HG02852 (cell line): ENCODE measurements at regions not wholly inside any gene's neighbourhood (a gene's known extent, or its start where the extent isn't known, plus 50 kb on each side); places are given as distances from the start of the nearest gene placed in this dataset.
"Not testable (repeated sequence)": the region's sequence is repeated elsewhere in the genome, so short reads cannot be mapped to it uniquely, and the experiment has no call there.

ENCODE experiments used
- ATAC-seq: cut with Tn5 transposase; IDR thresholded peaks from one replicate; pipeline ENCODE4 v1.9.1; 2021; ENCODE audit warnings: mild to moderate bottlenecking, moderate library complexity; ENCODE audit not compliant: unreplicated experiment

DNA sequence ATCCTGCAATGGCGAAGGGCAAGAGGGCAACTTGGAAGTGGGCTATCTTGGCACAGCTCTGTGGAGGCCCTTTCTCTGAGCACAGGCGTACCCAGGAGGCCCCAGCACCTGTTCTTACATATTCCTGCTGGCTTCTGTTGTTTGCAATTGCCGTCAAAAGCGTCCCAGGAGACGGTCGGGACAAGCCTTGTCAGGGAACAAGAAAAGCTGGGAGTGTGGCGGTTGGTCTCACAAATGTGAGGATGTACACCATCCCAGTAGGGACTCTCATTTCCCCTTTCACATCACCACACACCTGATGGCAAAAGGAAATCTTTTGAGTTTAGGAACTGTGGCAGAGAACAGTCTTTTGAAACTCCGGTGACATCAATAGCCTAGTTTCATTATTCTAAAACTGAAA is 94.7 kb upstream of the EFEMP1 start:
- no peak for ATAC-seq

- ATAC-seq, result no peak
These were observed 97.5 kb upstream of the EFEMP1 start for GRCh38 chr2:56021136-56021474.

DNA sequence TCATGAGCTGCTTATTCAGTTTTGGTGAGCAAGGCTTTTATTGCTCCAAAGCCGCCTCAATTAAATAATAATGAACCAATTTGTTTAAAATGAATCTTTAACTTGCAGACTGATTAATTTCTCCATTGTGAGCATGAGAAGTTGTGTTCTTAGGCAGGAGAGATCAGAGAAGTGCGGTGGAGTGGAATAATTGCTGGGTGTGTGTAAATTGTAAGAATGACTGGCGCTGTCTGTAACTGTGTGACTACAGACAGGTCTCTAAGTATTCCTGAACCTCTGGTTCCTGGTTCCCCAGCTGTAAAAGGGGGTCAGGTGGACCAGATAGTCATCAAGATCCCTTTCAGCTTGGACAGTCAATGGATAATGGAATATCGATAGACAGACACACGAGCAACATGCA is 98.0 kb upstream of the EFEMP1 start:
- no peak for ATAC-seq

DNA sequence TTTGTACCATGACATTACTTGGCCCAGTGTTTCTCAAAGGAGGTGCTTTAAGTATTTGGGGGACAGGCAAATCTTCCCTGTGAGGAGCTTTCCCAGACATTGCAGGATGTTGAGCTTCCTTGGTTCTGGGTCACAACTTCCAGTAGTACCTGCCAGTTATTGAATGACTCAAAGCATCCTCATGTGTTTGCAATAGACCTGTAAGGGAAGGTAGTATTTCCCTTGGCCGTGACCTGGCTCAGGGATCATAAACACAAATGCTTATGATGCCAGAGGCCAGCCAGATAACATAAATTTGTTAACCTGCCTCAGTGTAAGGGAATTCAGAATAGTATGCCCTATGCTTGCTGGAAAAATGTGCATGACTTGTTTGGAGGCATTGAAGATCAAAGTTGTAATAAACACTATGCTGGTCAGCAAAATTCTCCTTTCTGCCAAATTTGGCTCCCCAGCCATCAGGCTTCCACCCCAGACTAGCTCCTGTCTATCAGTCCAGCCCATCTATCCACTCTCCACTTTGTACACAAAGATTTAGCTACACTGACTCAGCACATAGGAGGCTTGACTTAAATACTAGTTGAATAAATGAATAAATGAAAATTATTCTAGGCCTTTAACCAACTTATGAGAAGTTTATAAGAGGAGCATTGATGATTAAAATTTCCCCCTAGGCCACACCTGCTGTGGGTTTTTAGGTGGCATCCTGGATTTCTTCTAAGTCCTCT is 102.0 kb upstream of the EFEMP1 start:
- no peak for ATAC-seq

DNA sequence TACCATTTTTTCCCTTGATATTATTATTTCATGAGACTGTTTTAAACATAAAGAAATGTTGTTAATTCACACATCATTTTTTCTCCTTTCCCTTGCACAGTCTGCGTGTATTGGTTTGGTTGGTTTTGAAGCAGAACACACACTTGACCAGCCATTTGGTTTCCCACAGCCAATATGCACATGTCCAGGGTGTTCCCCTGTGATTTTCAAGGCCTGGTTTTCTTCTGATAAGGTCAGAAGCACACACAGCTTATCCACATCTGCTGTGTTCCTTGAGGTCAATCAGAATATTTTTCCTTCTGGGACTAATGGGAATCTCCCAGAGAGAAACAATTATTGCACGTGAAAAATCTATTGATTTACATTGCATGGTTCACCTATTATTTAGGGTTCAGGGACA is 103.2 kb upstream of the EFEMP1 start:
- ATAC-seq, result no peak

DNA sequence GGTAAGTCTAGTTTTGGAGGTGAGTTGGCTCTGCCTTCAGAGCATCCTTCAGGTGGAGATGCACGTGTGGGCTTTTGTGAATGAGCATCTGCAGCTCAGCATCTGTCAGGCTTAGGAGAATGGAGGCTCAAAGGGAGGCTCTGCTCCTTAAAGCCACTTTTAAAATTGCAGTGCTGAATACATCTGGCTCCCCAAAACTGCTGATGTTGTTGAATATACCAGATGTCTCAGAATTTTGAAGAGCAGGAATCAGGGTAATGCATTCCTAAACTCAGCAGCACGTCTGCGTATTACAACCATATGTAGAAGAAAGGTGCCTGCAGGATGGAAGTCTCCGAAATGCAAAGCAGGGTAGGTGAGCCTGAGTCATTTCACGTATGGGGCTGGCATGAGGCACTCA is 106.5 kb upstream of the EFEMP1 start:
- ATAC-seq, result no peak

DNA sequence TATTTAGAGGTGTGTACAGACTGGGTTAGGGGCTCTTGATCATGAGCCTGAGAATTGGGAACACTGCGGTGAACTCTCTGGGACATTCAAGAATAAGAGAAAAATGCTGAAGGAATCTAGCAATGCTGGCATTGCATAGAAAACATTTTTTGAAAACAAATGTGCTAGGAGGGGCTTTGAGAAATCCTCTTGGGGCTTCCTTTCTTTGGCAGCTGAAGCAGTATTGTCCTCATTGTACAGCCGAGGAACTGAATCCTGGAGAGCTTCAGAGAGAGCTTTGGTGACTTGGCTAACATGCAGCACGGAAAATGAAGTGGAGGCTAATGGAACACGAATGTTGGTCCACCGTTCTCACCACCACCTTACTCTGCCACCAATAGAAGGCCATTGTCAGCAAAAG is 107.3 kb upstream of the EFEMP1 start:
- no peak for ATAC-seq

DNA sequence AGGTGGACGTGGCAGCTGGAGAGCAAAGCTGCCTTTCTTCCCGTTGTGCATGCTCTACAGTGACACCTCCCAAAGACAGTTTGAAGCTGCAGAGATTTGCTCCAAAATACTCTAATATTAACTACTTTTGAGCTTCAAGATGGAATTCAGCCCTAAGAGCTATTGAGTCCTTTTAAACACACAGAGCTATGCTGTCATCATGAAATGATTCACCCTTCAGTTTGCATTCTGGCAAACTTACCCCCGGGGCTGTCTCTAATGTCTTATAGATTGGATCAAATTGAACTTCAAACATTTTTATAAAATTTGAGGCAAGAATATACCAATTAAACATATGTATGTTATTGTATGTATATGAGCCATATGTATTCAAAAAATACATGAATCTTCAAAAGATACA is 110.7 kb upstream of the EFEMP1 start:
- no peak for ATAC-seq

- no peak for ATAC-seq
These were observed 116.6 kb upstream of the EFEMP1 start for GRCh38 chr2:56040189-56040588.

DNA sequence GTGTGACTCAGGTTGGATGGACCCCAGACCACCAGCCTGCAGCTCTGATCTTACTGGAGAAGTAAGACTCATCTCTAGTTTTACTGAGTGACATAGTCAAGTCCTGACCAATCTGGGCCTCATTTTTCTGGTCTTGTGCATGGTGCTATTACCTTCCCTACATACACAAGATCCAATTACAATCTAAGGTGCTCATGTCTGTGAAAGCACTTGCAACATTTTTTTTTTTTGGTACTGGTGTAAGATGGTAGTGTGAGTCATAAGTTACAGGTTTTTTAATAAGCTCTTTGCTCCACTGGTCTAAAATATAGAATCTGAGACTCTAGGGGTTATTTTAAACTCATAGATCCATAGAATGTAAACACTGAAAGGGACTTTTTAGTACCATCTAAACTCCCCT is 117.3 kb upstream of the EFEMP1 start:
- no peak for ATAC-seq

- no peak for ATAC-seq
These were observed 123.6 kb upstream of the EFEMP1 start for GRCh38 chr2:56047136-56047535.

DNA sequence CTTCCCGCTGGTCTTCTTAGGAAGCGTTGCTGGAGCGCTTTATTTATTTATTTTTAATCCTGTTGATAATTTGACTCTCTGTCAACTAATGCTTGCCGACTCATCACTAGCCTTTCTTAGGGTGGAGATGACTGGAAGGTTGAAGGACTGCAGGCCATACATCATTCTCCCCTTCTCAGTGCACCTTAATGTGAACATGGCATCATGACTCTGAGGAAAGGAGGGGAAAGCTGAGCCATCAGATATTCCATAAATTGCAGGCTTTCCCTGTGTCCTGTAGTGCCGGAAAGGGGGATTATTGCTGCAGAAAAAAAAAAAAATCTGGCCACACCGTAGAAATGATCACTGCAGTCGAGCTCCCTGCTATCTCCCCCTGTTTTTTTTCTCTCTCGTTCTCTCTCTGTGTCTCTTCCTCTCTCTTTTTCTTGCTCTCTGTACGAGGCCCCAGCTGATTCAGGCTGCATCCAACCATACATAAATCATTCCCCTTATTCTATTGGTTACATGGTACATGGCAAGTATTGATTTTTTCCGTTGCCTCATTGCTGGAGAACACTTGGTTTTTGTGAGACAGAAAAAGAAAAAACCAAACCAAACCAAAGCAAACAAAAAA is 125.8 kb upstream of the EFEMP1 start:
- ATAC-seq, result no peak

DNA sequence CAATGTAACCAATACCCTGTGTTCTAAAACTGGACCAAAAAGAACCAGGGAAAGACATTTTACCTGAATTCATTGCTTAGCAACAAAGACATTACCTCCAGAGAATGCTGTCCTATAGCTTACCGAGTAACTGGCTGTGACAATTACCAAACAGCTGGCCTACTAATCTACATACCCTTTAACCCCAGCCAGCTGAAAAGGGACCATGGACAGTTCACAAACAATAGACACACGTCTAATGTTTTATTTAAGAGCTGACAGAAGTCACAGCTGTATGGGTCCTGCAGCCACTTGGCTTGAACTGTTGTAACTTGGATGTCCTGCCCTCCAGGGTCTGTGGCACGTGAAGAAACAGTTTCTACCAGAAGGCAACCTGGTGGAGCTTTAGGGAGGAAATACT is 130.1 kb upstream of the EFEMP1 start:
- no peak for ATAC-seq

- no peak for ATAC-seq
These were observed 128.4 kb upstream of the CCDC85A start for GRCh38 chr2:56055405-56055804.

GRCh38 chr2:56061327-56061726 is 122.5 kb upstream of the CCDC85A start:
- ATAC-seq, result not testable (repeated sequence)

DNA sequence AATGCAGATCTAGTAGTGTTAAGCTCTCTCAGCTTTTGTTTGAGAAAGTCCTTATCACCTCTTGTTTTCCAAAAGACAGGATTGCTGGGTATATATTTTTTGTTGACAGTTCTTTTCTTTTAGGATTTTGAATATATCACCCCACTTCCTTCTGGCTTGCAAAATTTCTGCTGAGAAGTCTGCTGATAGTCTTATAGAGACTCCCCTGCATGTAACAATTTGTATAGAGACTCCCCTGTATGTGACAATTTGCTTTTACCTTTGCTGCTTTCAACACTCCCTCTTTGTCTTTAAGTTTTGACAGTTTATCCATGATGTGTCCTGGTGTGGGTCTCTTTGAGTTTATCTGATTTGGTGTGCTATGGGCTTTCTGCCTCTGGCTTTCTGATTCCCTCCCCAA is 115.0 kb upstream of the CCDC85A start:
- ATAC-seq, result no peak

GRCh38 chr2:56077359-56077915 is 106.4 kb upstream of the CCDC85A start:
- no peak for ATAC-seq

DNA sequence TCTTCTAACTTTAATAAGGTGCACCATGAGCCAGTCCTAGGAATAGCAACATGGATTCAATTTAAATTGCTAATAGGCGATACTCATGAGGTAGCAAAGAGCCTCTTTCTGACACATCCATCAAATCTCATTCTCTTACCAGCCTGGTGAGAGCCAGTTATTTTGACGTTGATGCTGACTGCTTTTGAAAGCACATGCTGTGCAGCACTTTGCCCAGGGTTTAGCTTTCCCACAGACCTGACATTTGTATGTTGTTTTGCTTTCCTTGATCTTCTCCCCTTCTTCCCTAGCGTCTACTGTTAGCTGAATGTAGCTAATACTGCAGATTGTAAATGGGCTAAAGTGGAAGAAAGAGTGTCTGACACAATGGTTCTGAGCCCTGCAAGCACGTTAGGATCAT is 101.1 kb upstream of the CCDC85A start:
- no peak for ATAC-seq

DNA sequence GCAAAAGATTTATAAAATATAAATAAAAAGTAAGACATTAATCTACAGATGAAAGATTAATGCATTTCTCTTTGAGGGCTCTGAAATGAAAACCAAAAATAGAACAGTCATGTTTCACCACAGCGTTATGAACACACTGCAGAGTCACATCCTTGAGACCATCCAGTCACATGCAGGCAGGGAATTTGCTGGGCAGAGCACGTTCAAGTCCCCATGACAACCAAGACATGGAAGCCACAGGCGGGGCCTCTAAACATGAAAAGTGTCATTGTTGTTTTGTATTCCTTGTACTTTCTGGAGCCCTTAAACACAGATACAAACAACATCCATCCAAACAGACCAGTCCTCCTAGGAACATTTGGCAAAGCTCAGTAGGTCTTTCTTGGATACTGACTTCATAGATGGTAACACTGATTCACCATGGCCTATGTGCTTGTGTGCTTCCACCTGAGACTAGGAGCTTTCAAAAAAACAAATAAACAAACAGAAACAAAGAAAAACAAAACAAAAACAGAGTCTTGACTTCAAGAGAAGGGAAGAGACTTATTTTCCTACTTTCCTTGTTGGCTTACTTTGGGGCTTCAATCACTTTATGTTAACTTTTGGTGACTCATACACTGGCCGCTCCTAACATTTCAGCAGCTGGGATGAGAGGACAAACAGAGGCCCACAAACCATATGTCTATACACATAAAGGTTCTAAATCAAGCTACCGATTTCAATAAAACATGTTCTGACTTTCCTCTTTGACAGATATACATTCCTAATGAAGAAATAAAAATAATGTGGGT is 99.5 kb upstream of the CCDC85A start:
- ATAC-seq, result no peak

DNA sequence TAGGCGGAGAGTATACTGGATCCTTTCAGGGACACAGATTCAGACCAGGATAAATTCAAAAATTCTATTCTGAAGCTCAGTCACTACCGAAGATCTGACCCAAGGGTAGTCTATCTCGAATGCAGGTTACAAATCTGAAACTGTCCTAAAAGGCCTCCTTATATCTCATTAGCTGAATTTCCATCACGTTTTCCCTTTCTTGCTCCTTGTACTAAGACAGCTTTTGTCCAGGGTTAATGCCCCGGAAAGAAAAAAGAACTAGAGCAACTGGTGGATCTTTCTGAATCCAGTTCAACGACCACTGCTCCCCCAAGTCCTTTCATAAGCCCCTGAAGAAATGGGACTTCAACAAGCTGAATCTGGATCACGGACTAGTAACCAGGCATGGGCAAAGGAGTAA is 97.5 kb upstream of the CCDC85A start:
- ATAC-seq, result no peak

- no peak for ATAC-seq
These were observed 95.4 kb upstream of the CCDC85A start for GRCh38 chr2:56088411-56088810.

GRCh38 chr2:56089931-56090330 is 93.9 kb upstream of the CCDC85A start:
- ATAC-seq, result no peak
